ENCODE measurements at regions not wholly inside any gene's neighbourhood (a gene's known extent, or its start where the extent isn't known, plus 50 kb on each side); places are given as distances from the start of the nearest gene placed in this dataset.

DNA sequence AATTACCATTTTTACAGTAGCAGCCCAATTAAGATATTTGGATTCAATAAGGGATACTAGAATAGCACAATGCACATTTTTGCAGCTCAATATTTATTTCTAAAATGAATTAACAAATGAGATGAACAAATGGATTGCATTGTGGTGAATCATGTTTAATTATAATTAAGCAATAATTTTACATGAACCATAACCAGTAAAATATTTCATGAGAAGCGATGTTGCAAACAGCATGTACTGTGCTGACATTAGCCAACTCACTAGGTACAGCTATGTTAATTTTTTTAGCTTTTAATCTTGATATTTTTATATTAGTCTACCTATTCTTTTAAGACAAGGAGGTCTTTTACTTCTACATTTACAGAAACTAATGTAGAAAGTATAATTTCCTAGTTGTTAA lies 399.1 kb upstream of the AKR1E2 start:
- POLR2A ChIA-PET, result no interaction called here
- dilution Hi-C loops (cut with MboI; ENCODE audit: extremely low pct_ligation_motif_present, low sequenced_read_pairs) (no loop called here), intact Hi-C loops (cut with micrococcal nuclease) (no loop called here)
- no TSS peak for BruUV-seq (replicated peaks)
- CTCF ChIA-PET, result no interaction called here
- Histone ChIP-seq H3K9ac (replicated peaks; ENCODE audit: extremely low read depth, insufficient read depth, low read length) (no peak overlapping the region), H2AFZ (ENCODE audit: low read depth, low read length) (no peak overlapping the region), H3K4me1 (ENCODE audit: control insufficient read depth, extremely low read depth, insufficient read depth, low read length) (no peaks in the 10 kb centered on the region), H3K27ac (ENCODE audit: insufficient read depth, low read depth, low read length) (no peak overlapping the region), H3K79me2 (ENCODE audit: control insufficient read depth, insufficient read depth, low read length) (no peaks in the 10 kb centered on the region), H3K9me3 (replicated peaks; ENCODE audit: control insufficient read depth, insufficient read depth, low read length) (no peaks in the 10 kb centered on the region), H3K9me1 (replicated peaks; ENCODE audit: control insufficient read depth, extremely low read depth, insufficient read depth, low read length) (no peaks in the 10 kb centered on the region), H3K36me3 (ENCODE audit: control insufficient read depth in 2 of 2, extremely low read depth in 1 of 2, insufficient read depth in 2 of 2, low read length in 2 of 2) (no peaks in the 10 kb centered on the region), H4K20me1 (replicated peaks; ENCODE audit: control insufficient read depth, extremely low read depth, insufficient read depth, low read length) (no peaks in the 10 kb centered on the region), H3K4me3 (replicated peaks in 1 of 3; ENCODE audit: insufficient read depth in 1 of 3, low read depth in 1 of 3, low read length in 3 of 3) (no peak overlapping the region), H3K27me3 (ENCODE audit: control insufficient read depth in 2 of 2, insufficient read depth in 2 of 2, low read length in 2 of 2) (no peaks in the 10 kb centered on the region), H3K4me2 (ENCODE audit: insufficient read depth, low read length) (no peak overlapping the region)
- no peak for DNase-seq (ENCODE audit: low read depth, low spot score)
- no peak for FAIRE-seq
- TF ChIP-seq FOS (IDR thresholded peaks at IDR 0.05; ENCODE audit: borderline replicate concordance, insufficient read depth, low read length) (no peak), GATA2 (IDR thresholded peaks at IDR 0.05; ENCODE audit: insufficient read depth, insufficient read length, low read depth, low read length) (no peak), EZH2 (IDR thresholded peaks at IDR 0.05; ENCODE audit: borderline replicate concordance, low read depth, low read length, severe bottlenecking) (no peak), POLR2A (IDR thresholded peaks at IDR 0.05; ENCODE audit: low read depth, low read length) (no peak), POLR2AphosphoS5 (IDR thresholded peaks at IDR 0.05; ENCODE audit: insufficient read depth, low read depth, low read length) (no peak), MYC (IDR thresholded peaks at IDR 0.05; ENCODE audit: low read depth, low read length) (no peak), JUN (IDR thresholded peaks at IDR 0.05; ENCODE audit: borderline replicate concordance, insufficient read depth, insufficient read length, low read depth) (no peak)
- TF ChIP-seq, protein P1, sequence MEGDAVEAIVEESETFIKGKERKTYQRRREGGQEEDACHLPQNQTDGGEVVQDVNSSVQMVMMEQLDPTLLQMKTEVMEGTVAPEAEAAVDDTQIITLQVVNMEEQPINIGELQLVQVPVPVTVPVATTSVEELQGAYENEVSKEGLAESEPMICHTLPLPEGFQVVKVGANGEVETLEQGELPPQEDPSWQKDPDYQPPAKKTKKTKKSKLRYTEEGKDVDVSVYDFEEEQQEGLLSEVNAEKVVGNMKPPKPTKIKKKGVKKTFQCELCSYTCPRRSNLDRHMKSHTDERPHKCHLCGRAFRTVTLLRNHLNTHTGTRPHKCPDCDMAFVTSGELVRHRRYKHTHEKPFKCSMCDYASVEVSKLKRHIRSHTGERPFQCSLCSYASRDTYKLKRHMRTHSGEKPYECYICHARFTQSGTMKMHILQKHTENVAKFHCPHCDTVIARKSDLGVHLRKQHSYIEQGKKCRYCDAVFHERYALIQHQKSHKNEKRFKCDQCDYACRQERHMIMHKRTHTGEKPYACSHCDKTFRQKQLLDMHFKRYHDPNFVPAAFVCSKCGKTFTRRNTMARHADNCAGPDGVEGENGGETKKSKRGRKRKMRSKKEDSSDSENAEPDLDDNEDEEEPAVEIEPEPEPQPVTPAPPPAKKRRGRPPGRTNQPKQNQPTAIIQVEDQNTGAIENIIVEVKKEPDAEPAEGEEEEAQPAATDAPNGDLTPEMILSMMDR (IDR thresholded peaks at IDR 0.05; ENCODE audit: extremely low read depth in 1 of 2, insufficient read depth in 1 of 2, low read depth in 1 of 2, low read length in 2 of 2), result no peak
- TF ChIP-seq, protein P2, sequence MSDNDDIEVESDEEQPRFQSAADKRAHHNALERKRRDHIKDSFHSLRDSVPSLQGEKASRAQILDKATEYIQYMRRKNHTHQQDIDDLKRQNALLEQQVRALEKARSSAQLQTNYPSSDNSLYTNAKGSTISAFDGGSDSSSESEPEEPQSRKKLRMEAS (IDR thresholded peaks at IDR 0.05; ENCODE audit: insufficient read depth, insufficient read length), result no peak
